Adrenal gland (tissue), 9 donors: ENCODE measurements at regions not wholly inside any gene's neighbourhood (a gene's known extent, or its start where the extent isn't known, plus 50 kb on each side); places are given as distances from the start of the nearest gene placed in this dataset.

Experiments
- DNase-seq, 7 donors: peaks; one replicate each; pipeline ENCODE4 v3.0.0-alpha.2; 2019 to 2020
- H3K27ac ChIP-seq, 5 donors: fragments of 200-600 bp; sonication (generic) in 4 of 5; 1 replicate in 3 of 5; 2 replicates in 2 of 5; pipeline versions ENCODE4 v1.5.1 to v1.8.0; 2016 to 2020; ENCODE audit warnings: mild to moderate bottlenecking in 1 of 5
- H3K27me3 ChIP-seq: fragments of 200-600 bp; 2 replicates; pipeline ENCODE4 v1.8.0; 2021
- H3K36me3 ChIP-seq, 2 donors: fragments of 200-600 bp; replicated peaks in 1 of 2; 1 replicate in 1 of 2; 2 replicates in 1 of 2; pipeline versions ENCODE4 v1.5.1 to v1.8.0; 2018 to 2022
- H3K4me1 ChIP-seq, 2 donors: fragments of 200-600 bp; replicated peaks in 1 of 2; 1 replicate in 1 of 2; 2 replicates in 1 of 2; pipeline versions ENCODE4 v1.5.1 to v1.8.0; 2018 to 2021
- H3K4me3 ChIP-seq, 4 donors: fragments of 200-600 bp; sonication (generic) in 3 of 4; one replicate each; pipeline ENCODE4 v1.5.1; 2016 to 2018
- H3K9me3 ChIP-seq, 3 donors: fragments of 200-600 bp; sonication (generic) in 1 of 3; replicated peaks in 1 of 3; 1 replicate in 2 of 3; 2 replicates in 1 of 3; pipeline versions ENCODE4 v1.5.1 to v1.8.0; 2016 to 2021
- CTCF ChIP-seq, 6 experiments: fragments of 450-650 bp in 4 of 6; fragments of 200-600 bp in 2 of 6; sonication (generic) in 1 of 6; IDR thresholded peaks; 1 replicate in 5 of 6; 2 replicates in 1 of 6; pipeline versions ENCODE4 v1.5.1 to v1.8.0; 2016 to 2021; ENCODE audit warnings: antibody characterized with exemption in 6 of 6, mild to moderate bottlenecking in 2 of 6, moderate library complexity in 1 of 6
- POLR2A ChIP-seq, 2 donors: fragments of 450-650 bp; IDR thresholded peaks; one replicate each; pipeline ENCODE4 v1.6.1; 2017; ENCODE audit warnings: antibody characterized with exemption in 2 of 2, mild to moderate bottlenecking in 2 of 2, moderate library complexity in 1 of 2
- WGBS, 4 donors: extraction: QIAGEN DNeasy Blood & Tissue Kit in 2 of 4; methylation state at CpG; one replicate each; pipeline versions ENCODE4 v1.1.5 to v1.1.7; 2013 to 2017; 5-methylcytosine and 5-hydroxymethylcytosine counted together
- intact Hi-C, 2 donors: fragments of 100-400 bp; cut with DNase I; formaldehyde crosslinking; loops; one replicate each; pipeline versions ENCODE4 v1.14.1 to v1.15.0; 2022 to 2023
- donor health status: healthy with polysubstance abuse.
- donor health status: Bipolar disorder and iron deficiency.
- donor health status: DM: yes; HTN: yes; CAD: no.
- donor health status: DM: no; HTN: no; CAD: no.
- donor health status: DM: no; HTN: no; CAD: no.

- no peaks in the 10 kb centered on the region for H3K36me3 ChIP-seq
- no peak for TF ChIP-seq POLR2A (IDR thresholded peaks at IDR 0.05)
- no peak for TF ChIP-seq CTCF (IDR thresholded peaks at IDR 0.05)
- WGBS, 4 donors, result 75 to 86% (median 82%) methylated on average over 4 of the region's 4 CpGs
- no peak overlapping the region for H3K4me3 ChIP-seq
- DNase-seq, result no peak
- no peaks in the 10 kb centered on the region for H3K4me1 ChIP-seq
- intact Hi-C loops, result no loop called here
- H3K27me3 ChIP-seq, result no peaks in the 10 kb centered on the region
- H3K27ac ChIP-seq, result no peak overlapping the region
- peaks cover 0 to 6% (median 0%) of the 10 kb centered on the region in 3 donors for H3K9me3 ChIP-seq
Observed at GRCh38 chr2:129181963-129182362, 797.5 kb upstream of the RAB6C start.

- H3K27ac ChIP-seq, result no peak overlapping the region
- no peaks in the 10 kb centered on the region for H3K4me1 ChIP-seq
- DNase-seq, result no peak
- no peaks in the 10 kb centered on the region for H3K36me3 ChIP-seq
- TF ChIP-seq POLR2A (IDR thresholded peaks at IDR 0.05) (no peak), CTCF (IDR thresholded peaks at IDR 0.05) (no peak)
- H3K4me3 ChIP-seq, result no peak overlapping the region
- intact Hi-C loops, result no loop called here
- 62 to 78% (median 72%) methylated on average over 3 of the region's 3 CpGs for WGBS, 4 donors
- no peaks in the 10 kb centered on the region for H3K27me3 ChIP-seq
- peaks cover 0 to 6% (median 0%) of the 10 kb centered on the region in 3 donors for H3K9me3 ChIP-seq
Observed at GRCh38 chr2:129187343-129187742, 792.1 kb upstream of the RAB6C start.

DNA sequence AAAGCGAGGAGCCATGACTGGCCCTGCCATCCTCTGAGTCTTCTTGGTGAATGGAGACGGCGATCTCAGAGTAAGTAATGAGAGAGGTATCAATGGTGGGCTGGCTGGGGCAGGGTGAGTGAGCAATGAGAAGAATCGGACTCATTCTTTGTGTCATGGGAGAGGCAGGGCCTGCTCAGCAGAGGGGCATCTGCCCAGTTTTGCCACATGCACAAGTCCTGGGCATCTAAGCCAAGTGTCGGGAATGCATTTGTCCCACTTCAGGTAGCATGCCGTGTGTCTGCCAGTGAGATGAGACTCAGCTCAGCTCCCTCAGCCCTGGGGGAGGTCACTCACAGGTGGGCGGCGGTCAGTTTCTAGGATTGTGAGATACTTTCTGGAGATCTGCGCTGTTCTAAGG, 791.0 kb upstream of the RAB6C start:
- Histone ChIP-seq H3K27me3 (no peaks in the 10 kb centered on the region), H3K4me3 (no peak overlapping the region), H3K36me3 (no peaks in the 10 kb centered on the region), H3K27ac (no peak overlapping the region), H3K4me1 (no peaks in the 10 kb centered on the region), H3K9me3 (peaks cover 0 to 6% (median 0%) of the 10 kb centered on the region in 3 donors)
- DNase-seq, result no peak
- intact Hi-C loops, result no loop called here
- WGBS, 4 donors, result 76 to 93% (median 86%) methylated on average over 7 to 9 of the region's 9 CpGs
- no peak for TF ChIP-seq CTCF (IDR thresholded peaks at IDR 0.05)
- no peak for TF ChIP-seq POLR2A (IDR thresholded peaks at IDR 0.05)

DNA sequence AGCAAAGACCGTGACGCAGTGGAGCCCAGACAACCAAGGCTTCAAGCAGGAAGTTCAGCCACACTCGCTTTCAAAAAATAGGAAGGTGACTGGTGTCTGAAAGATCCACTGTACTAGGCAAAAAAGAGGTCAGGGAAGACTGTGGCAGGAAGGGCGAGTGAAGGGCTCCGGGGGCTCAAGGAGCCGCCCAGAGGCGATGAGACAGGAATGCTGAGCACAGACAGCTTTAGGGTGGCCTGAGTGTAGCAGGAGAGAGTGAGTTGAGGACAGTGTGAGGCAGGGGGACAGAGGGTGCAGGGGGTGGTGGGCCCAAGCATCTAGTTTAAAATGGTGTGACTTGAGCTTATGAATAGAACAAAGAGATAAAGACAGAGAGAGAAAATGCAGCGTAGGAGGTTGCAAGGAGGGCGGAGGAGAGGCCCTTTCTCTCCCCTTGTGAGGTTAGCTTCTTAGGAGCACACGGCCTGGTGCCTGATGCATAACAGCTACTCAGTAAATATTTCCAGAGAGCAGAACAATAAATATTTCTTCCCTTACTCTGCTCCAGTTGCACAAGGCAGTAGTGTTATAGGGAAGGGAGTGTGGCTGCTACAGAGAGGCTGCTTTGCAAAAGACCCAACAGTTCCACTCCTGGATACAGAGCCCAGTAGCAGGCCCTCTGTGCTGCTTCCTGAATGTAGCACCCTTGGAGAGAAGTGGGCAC, 789.7 kb upstream of the RAB6C start:
- 72 to 83% (median 79%) methylated on average over 9 to 10 of the region's 10 CpGs for WGBS, 4 donors
- H3K9me3 ChIP-seq, result peaks cover 0 to 6% (median 0%) of the 10 kb centered on the region in 3 donors
- H3K27ac ChIP-seq, result no peak overlapping the region
- no peak for TF ChIP-seq CTCF (IDR thresholded peaks at IDR 0.05)
- no peak for TF ChIP-seq POLR2A (IDR thresholded peaks at IDR 0.05)
- no peaks in the 10 kb centered on the region for H3K27me3 ChIP-seq
- H3K4me1 ChIP-seq, result no peaks in the 10 kb centered on the region
- no peak overlapping the region for H3K4me3 ChIP-seq
- intact Hi-C loops, result no loop called here
- no peaks in the 10 kb centered on the region for H3K36me3 ChIP-seq
- DNase-seq, result no peak
